GM20000 (cell line): ENCODE measurements at regions not wholly inside any gene's neighbourhood (a gene's known extent, or its start where the extent isn't known, plus 50 kb on each side); places are given as distances from the start of the nearest gene placed in this dataset.
"Not testable (repeated sequence)": the region's sequence is repeated elsewhere in the genome, so short reads cannot be mapped to it uniquely, and the experiment has no call there.

Experiments used
- DNase-seq: peaks from one replicate; pipeline ENCODE4 v3.0.0; 2012; ENCODE audit warnings: low spot score
- TF ChIP-seq, protein P1 (sequence below): IDR thresholded peaks from 2 replicates; pipeline ENCODE4 v1.5.1; 2012; ENCODE audit warnings: mild to moderate bottlenecking, control low read depth; ENCODE audit errors: extremely low read depth, missing control alignments

GRCh38 chr21:28299946-28300345 lies 692.7 kb downstream of the LTN1 start:
- TF ChIP-seq, protein P1, sequence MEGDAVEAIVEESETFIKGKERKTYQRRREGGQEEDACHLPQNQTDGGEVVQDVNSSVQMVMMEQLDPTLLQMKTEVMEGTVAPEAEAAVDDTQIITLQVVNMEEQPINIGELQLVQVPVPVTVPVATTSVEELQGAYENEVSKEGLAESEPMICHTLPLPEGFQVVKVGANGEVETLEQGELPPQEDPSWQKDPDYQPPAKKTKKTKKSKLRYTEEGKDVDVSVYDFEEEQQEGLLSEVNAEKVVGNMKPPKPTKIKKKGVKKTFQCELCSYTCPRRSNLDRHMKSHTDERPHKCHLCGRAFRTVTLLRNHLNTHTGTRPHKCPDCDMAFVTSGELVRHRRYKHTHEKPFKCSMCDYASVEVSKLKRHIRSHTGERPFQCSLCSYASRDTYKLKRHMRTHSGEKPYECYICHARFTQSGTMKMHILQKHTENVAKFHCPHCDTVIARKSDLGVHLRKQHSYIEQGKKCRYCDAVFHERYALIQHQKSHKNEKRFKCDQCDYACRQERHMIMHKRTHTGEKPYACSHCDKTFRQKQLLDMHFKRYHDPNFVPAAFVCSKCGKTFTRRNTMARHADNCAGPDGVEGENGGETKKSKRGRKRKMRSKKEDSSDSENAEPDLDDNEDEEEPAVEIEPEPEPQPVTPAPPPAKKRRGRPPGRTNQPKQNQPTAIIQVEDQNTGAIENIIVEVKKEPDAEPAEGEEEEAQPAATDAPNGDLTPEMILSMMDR = no peak

DNA sequence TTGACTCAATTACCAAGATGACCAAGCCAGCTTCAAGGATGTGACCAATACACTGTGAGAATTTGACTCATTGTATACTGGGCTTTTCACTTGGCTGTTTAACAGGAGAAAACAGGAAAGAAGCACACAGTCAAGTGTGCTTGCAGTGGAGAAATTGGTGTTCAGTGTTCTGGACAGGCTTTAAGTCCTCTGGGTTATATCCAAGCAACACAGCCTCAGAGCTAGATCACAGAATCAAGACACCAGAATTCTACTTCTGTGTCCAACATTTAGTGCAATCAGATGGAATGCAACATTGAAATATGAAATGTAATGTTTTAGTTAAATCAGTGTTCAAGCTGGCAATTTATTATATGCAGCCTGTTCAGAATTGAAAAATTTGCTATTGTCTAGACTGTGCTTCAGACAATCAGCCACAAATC lies 694.4 kb downstream of the LTN1 start:
- TF ChIP-seq, protein P1 = no peak
- DNase-seq = no peak

More at GRCh38 chr21:28299946-28300345, 692.7 kb downstream of the LTN1 start:
- no peak for DNase-seq

GRCh38 chr21:28294051-28294450 lies 698.6 kb downstream of the LTN1 start:
- DNase-seq = no peak
- TF ChIP-seq, protein P1 = no peak

- TF ChIP-seq, protein P1 = no peak
- DNase-seq = no peak
These were observed 708.8 kb downstream of the LTN1 start for GRCh38 chr21:28283641-28284490.

DNA sequence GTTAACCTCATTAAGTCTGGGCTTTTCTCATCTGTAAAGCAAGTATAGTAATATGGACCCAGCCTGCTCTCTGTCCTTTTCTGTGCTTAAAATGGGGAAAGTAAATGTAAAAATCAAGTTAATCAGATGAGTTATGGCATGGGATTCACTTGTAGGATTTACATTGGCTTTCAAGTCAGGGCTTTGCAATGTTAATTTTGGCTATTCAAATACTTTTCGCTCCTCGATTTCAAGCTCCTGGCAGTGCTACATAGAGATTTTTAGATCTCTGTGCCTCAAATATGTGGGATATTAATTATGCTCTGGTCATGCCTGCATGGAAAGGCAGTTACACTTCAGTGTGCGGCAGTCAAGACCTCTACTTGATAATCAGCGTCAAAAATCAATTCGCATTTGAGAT lies 709.8 kb downstream of the LTN1 start:
- TF ChIP-seq, protein P1 = no peak
- no peak for DNase-seq

- not testable (repeated sequence) for DNase-seq
These were observed 711.3 kb downstream of the LTN1 start for GRCh38 chr21:28281357-28281756.

DNA sequence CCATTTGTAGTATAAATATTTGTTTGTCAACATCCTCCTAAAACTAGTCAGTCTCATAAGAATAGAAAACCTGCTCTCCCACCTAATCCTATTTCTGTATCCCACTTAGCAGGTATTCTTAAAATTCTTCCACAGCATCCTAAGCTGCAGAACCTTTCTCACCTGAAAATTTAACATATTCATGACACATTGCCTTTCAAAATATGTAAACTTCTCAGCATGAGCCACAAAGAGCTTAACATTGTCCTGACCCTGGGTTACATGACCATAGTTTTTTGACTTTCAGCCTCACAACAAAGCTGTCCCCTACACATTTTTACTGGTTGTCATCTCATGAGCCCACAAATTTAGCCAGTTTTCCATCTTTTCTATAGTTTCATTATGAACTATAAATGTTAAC lies 712.1 kb downstream of the LTN1 start:
- TF ChIP-seq, protein P1 = no peak

DNA sequence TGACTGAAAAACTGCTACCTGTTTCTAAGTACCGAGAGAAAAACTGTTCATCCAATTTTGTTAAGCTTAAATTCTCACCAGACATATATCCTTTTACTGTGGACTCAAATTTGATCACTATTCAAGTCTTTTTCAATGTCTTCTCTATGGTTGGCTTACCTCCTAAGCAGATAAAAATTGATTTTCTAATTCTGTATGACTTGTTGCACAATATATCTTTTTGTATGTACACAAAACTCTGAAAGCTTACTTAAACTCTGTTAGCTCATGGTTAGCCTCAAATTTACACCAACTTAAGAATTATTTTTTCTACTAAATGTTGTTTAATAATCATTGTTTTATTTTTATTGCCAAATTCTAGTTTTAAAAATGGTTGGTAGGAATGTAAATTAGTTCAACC lies 715.4 kb downstream of the LTN1 start:
- no peak for DNase-seq
- TF ChIP-seq, protein P1 = no peak

More for the DNA sequence above, 712.1 kb downstream of the LTN1 start:
- no peak for DNase-seq
